KBM-7 (cell line): ENCODE measurements at regions not wholly inside any gene's neighbourhood (a gene's known extent, or its start where the extent isn't known, plus 50 kb on each side); places are given as distances from the start of the nearest gene placed in this dataset.
A peak's percentile ranks its signal among the peaks of the same experiment; 100 is the strongest.
"Not testable (repeated sequence)": the region's sequence is repeated elsewhere in the genome, so short reads cannot be mapped to it uniquely, and the experiment has no call there.

Experiments used
- DNase-seq: peaks from one replicate; pipeline ENCODE4 v3.0.0-alpha.2; 2015
- in situ Hi-C: fragments of 300-500 bp; cut with MboI; formaldehyde crosslinking; loops from 2 replicates; pipeline ENCODE4 v1.14.3; 2020; ENCODE audit warnings: low sequenced_read_pairs, low pct_unique_long_range_greater_than_20kb, mixed read lengths

DNA sequence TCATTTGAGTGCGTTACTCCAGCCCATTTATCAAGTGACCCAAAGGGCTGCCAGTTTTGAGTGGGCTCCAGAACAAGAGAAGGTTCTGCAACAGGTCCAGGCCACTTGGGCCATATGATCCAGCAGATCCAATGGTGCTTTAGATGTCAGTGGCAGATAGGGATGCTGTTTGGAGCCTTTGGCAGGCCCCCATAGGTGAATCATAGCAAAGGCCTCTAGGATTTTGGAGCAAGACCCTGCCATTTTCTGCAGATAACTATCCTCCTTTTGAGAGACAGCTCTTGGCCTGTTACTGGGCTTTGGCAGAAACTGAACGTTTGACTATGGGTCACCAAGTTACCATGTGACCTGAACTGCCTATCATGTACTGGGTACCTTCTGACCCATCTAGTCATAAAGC lies 358.8 kb upstream of the SEMA3C start:
- no peak for DNase-seq
- in situ Hi-C loops, result no loop called here

DNA sequence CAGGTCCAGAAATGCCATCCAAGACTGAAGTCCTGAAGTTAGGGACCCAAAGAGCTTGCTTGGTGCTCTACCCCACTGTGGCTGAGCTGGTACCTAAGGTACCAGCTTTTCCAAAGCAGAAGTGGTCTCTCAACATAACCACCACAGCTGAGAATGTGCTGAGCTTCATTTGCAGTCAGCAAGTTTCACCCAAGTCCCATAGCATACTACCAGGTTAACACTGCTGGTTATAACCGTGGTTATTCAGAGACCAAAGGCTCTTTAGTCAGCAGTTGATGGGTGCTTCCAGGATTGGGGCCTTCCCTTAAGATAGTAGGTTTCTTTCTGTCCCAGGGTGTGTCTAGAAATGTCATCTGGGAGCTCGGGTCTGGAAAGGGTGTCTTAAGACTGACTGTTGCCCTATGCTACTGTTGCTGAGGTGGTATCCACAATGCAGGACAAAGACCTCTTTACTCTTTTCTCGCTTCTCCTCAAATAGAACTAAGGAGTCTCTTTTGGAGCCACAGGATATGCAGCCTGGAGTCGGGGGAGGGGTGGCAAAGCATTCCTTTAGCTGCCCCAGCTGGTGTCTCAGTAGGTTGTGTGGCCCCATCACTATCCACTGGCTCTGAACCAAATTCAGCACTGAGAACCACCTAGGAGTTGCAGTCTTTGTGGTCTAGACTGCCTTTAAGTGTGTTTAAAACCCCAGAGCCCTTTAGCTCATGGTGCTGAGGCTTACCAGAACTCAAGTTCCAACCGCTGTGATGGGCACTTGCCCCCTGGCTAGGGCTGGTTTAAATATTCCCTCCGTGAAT lies 354.9 kb upstream of the SEMA3C start:
- DNase-seq, result no peak
- in situ Hi-C loops, result no loop called here

DNA sequence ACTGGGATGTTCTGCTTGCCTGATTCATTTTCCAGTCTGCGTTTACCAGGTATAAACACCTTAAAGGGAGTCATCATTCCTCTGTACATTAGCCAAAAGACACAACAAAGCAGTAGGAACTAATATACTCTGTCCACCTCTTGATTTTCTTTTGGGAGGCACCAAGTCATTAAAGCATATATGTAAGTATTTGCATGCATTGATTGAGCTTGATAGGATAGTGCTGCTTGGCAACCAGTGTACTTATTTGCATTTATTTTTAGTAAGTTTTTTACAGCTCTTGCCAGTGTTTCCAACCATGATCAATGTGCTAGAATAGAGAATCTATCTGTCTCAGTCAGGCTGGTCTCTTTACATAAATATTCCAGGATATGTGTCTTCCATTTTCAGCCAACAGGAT lies 353.3 kb upstream of the SEMA3C start:
- in situ Hi-C loops, result no loop called here
- no peak for DNase-seq

DNA sequence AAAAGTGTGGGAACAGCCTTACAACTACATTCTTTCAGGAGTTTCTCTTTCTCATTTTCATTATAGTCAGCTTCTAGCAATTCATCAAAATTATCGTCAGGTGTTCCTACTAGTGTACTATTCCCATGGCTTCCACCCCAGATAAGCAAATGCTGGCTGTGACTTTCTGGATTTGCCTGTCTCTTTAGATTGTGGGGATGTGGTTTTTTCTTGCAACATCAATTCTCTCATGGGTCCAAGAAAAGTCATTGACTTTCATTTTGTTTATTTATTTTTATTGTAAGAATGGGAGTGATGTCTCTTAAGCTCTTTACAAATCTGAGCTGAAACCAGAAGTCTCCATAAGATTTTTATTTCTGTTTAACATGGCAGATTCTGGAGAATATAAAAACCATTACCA lies 349.7 kb upstream of the SEMA3C start:
- in situ Hi-C loops, result no loop called here
- no peak for DNase-seq

DNA sequence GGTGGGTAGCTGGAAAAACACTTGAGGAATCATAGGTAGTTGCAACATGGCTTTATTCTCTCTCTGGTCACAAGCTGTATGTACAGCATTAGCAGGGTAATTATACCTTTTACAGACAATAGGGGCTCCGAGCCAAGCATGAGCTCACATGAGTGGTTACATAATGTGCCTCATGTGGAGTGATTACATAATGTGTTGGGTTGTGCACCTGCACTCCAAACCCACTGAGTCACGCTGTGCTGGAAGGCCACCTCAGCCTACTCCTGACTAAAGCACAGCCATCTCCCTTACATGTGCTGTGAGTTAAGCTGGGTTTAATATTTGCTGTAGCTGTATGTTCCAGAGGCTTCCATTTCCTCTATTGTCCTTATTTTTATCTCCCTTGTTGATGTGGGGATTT lies 348.7 kb upstream of the SEMA3C start:
- DNase-seq, result no peak
- in situ Hi-C loops, result no loop called here

DNA sequence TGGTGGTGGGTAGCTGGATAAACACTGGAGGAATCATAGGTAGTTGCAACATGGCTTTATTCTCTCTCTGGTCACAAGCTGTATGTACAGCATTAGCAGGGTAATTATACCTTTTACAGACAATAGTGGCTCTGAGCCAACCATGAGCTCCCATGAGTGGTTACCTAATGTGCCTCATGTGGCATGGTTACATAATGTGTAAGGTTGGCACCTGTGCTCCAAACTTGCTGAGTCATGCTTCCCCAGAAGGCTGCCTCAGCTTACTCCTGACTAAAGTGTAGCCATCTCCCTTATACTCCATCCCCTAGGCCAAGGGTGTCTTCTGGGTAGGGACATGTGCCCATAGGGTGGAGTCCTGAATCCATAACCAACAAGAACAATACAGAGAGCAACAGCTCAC lies 345.3 kb upstream of the SEMA3C start:
- in situ Hi-C loops, result no loop called here
- DNase-seq, result no peak

DNA sequence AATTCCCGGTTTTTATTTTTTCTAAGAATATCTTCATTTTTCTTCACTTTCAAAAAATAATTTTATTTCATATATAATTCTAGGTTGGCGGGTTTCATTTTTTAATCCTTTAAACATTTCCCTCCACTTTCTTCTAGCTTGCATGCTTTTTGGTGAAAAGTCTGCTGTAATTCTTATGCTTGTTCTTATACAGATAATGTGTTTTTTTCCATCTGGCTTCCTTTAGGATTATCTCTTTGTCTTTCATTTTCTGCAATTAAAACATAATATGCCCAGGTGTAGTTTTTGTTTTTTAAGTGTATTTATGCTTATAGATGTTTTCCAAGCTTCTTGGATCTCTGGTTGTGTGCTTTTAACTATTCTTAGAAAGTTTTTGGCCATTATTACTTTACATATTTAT lies 341.3 kb upstream of the SEMA3C start:
- in situ Hi-C loops, result no loop called here
- DNase-seq, result no peak

DNA sequence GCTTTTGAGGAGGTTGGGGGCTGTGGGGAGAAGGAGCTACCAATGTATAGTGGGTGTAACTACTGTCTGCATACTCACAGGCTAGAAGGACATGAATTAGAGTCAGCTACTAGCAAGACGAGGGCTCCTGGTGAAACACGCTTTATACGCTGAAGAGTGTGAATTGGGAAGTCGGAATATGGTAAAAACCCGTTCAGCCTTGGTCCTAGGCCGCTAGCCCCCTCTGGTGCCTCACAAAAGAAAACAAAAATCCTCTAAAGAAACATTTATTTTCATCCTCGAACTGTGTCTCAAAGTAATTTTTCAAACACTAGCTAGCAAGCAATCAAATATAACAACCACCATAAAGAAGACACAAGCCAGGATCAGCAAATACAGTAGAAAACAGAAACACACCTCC lies 338.1 kb upstream of the SEMA3C start:
- in situ Hi-C loops, result no loop called here
- DNase-seq, result peak; percentile 9

DNA sequence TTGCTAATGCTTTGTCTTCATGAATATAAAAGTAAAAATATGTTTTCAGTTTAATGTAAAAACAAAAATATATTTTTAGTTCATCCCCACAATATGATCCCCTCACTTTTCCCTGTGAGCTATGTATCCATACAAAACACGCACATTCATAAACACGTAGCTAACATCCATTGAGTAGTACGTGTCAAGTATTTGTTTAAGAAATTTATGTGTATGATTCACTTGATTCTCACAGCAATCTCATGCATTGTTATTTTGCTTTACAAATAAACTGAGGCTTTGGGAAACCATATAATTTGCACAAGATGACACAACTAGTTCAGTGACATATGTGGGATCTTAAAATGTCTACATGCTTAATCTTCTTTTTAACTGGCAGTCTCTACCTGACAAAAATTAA lies 329.6 kb upstream of the SEMA3C start:
- DNase-seq, result no peak
- in situ Hi-C loops, result no loop called here

DNA sequence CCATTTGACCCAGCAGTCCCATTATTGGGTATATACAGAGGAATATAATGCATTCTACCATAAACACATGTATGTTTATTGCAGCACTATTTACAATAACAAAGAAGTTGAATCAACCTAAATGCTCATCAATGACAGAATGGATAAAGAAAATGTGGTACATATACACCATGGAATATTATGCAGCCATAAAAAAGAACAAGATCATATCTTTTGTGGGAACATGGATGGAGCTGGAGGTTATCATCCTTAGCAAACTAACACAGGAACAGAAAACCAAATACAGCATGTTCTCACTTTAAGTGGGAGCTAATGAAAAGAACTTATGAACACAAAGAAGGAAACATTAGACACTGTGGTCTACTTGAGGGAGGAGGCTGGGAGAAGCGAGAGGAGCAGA lies 328.5 kb upstream of the SEMA3C start:
- in situ Hi-C loops, DNase-seq: not testable (repeated sequence)

DNA sequence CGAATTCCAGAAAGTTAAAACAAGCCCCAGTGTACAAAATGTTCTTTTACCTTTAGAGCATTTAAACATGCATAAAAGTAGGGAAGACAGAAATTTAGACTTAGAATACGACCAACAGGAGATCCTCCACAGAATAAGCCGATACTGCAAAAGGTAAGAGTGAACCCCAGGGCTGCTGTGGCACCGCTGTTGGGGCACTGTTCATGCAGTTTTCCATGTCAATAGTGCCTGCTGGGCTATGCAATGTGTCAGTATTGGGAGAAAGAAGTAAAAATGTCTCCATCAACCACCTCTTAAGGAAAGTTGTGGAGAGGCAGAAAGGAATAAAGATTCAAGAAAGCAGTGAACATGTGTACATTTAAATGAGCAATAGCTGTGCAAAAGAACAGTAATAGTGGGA lies 326.5 kb upstream of the SEMA3C start:
- DNase-seq, result no peak
- in situ Hi-C loops, result no loop called here

DNA sequence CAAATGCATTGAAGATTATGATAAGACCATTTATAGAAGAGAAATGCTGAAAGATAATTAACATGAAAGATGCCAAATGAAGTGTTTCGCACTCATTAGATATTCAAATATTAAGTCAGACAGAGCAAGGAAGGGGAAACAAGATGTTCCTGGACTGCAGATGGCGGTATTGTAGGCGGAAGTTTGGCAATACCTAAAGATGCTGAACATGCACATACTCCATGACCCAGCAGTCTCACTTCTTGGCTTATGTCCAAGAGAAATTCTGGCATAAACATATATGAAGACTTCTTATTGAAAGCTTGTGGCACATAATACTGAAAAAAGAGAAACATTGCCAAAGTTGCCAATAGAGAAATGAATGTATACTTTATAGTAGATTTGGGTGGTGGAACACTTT lies 325.4 kb upstream of the SEMA3C start:
- in situ Hi-C loops, result no loop called here
- DNase-seq, result no peak

DNA sequence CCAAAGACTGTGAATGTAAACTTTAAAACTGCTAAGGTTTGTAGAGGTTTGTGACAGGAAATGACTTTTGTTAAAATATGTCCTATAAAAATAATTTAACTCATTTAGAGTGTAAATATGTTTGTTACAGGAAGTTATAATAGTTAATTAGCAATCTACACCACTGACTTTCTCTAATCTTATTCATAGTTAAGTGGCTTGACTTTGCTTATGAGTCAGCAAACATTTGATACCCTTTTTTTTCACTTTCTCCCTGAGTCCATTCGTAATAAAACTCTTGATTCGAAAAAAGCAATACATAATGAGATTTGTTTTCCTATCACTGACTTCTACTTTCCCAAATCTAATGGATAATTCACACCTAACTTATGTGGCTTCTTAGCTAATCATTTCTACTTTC lies 317.7 kb upstream of the SEMA3C start:
- no peak for DNase-seq

DNA sequence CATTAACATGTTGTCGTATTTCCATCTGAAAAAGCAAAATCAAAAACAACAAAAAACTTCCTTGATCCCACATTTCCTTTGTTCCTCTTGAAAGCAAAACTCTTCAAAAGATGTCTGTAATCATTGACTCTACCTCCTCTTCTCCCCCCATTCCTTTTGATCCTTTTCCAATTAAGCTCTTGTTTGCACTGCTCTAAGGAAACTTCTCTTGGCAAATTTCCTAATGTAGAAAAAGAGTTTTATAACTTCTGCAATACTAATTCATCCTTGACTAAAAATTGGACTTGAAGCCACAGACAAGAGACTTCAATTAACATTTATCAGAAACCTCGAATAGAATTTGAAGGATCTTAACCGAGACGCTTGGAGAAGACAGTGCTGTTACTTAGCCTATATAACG lies 317.1 kb upstream of the SEMA3C start:
- DNase-seq, result no peak
- in situ Hi-C loops, result no loop called here

More for the DNA sequence above, 317.7 kb upstream of the SEMA3C start:
- in situ Hi-C loops, result no loop called here

DNA sequence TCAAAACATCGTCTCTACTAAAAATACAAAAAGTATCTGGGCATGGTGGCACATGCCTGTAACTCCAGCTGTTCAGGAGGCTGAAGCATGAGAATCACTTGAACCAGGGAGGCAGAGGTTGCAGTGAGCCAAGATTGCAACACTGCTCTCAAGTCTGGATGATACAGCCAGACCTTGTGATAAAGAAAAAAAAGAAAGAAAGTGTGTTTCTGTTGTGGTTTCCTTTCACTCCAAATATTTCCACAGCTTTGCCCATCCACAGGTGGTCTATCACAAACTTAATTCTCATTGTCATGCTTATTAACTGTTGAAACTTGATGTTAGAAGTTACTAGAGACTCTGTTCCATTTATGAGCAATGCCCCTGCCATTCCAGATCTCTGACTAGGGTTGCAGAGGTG lies 316.0 kb upstream of the SEMA3C start:
- no peak for DNase-seq
- in situ Hi-C loops, result no loop called here

DNA sequence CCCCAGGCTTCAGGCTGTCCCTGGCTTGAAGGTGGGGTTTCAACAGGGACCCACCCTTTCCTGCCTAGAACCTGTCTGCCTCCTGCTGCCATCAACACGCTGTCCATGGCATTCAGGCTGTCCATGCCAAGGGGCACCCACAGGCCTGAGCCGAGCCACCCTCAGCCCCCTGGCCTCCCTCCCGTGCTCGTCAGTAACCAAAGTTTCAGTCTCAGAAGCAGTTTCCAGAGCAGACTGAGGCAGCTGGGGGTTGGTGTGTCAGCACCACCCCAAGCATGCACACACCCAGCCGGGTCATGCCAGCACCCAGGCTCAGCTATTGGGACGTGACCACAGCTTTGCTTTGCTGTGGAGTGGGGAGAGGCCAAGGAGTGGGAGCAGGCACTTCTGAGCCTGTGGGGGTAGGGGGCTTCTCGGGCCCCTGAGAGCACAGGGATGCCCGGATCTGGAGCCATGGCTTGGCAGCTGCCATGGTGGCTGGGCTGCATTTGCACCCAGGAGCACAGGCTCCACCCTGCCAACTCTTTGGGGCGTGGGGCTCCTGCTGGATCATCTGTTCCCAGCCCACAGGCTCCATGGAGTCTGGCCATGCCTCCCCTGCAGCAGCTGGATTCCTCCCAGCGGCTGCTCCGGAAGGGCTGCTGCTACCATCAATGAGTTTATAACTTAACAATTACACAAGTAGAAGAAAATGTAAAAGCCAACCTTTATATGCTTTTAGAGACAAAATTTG lies 314.5 kb upstream of the SEMA3C start:
- in situ Hi-C loops, result no loop called here
- DNase-seq, result no peak

DNA sequence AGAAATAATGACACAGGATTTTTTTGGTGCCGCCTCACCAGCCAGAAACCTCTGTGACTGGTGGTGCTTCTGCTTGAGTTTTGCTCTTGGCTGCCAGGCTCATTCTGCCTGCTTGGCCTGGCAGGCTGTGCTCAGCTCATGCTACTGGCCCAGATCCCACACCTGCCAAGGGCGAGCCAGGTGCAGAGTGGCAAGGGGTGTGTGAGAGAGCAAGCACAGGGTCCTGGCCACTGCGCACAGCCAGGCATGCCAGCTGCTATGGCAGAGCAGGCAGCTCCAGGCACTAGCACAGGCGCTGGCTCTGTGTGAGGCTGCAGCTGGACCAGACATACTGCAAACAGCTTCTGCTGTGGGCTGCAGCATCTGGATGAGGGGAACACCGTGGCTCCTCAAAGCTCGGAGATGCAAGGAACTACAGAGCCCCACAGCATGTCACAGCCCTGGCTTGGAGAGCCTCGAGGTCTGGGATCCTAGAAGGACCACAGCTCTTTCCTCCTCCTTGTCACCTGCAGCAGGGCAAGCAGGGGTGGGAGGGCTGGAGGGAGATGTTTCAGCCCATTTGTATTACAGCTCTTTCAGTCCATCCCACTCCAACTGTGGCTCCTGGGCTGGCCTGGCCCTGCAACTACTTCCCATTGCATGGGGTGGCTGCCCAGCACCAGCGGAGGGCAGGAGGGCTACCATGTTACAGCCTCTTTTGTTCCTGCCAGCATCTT lies 313.4 kb upstream of the SEMA3C start:
- in situ Hi-C loops, result no loop called here
- no peak for DNase-seq

DNA sequence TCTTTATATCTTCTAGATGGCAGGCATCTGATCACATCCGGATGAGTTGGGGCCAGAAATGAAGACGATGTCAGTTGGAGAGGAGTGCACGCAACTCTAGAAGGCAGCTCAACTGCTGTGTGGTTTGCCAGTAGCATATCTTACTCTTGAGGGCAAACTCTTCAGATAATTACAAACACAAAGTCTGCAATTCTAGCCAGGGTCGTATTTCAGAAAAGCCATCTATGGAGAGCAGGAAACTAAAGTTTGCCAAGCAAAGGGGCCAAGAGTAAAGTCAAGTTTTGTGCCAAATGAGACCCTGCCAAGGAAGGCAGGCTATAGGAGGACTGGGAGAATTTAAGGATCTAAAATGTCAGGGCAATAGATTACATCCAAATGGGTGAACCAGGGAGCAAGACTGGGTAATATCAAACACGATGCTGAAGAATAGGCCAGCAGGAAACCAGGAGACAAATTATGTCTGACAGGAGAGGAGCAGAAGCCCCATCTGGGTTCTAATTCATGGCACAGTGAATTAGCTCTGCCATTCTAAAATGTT lies 312.5 kb upstream of the SEMA3C start:
- in situ Hi-C loops, result no loop called here
- no peak for DNase-seq

DNA sequence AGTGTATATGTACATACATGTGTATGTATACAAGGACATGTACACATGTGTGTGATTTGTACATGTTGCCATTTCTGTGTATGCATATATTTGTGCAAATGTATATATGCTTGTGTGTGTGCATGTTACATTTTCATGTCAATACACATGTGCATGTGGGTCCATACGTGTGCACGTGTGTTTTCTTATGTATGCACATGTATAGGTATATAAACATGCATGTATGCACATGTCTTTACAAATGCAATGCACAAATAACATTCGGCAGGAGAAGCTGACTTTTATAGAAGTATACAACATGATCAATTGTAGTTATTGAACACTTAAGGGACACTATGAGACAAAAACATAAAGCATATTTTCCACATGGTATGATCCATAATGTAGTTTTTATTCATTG lies 307.4 kb upstream of the SEMA3C start:
- in situ Hi-C loops, result no loop called here
- no peak for DNase-seq

DNA sequence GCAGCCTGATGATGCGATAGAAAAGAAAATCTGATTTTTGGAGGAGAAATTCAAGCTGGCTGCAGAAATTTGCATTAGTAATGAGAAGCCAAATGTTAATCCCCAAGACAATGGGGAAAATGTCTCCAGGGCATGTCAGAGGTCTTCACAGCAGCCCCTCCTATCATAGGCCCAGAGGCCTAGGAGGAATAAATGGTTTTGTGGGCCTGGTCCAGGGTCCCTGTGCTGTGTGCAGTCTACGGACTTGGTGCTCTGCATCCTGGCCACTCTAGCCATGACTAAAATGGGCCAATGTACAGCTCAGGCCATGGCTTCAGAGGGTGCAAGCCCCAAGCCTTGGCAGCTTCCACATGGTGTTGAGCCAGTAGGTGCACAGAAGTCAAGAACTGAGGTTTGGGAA lies 303.8 kb upstream of the SEMA3C start:
- DNase-seq, result not testable (repeated sequence)

More for the DNA sequence above, 303.8 kb upstream of the SEMA3C start:
- in situ Hi-C loops, result not testable (repeated sequence)
